Adrenal gland (tissue), 9 donors: ENCODE measurements at regions not wholly inside any gene's neighbourhood (a gene's known extent, or its start where the extent isn't known, plus 50 kb on each side); places are given as distances from the start of the nearest gene placed in this dataset.

Experiments used
- DNase-seq, 7 donors: peaks; one replicate each; pipeline ENCODE4 v3.0.0-alpha.2; 2019 to 2020
- H3K27ac ChIP-seq, 5 donors: fragments of 200-600 bp; sonication (generic) in 4 of 5; 1 replicate in 3 of 5; 2 replicates in 2 of 5; pipeline versions ENCODE4 v1.5.1 to v1.8.0; 2016 to 2020; ENCODE audit warnings: mild to moderate bottlenecking in 1 of 5
- H3K27me3 ChIP-seq: fragments of 200-600 bp; 2 replicates; pipeline ENCODE4 v1.8.0; 2021
- H3K36me3 ChIP-seq, 2 donors: fragments of 200-600 bp; replicated peaks in 1 of 2; 1 replicate in 1 of 2; 2 replicates in 1 of 2; pipeline versions ENCODE4 v1.5.1 to v1.8.0; 2018 to 2022
- H3K4me1 ChIP-seq, 2 donors: fragments of 200-600 bp; replicated peaks in 1 of 2; 1 replicate in 1 of 2; 2 replicates in 1 of 2; pipeline versions ENCODE4 v1.5.1 to v1.8.0; 2018 to 2021
- H3K4me3 ChIP-seq, 4 donors: fragments of 200-600 bp; sonication (generic) in 3 of 4; one replicate each; pipeline ENCODE4 v1.5.1; 2016 to 2018
- H3K9me3 ChIP-seq, 3 donors: fragments of 200-600 bp; sonication (generic) in 1 of 3; replicated peaks in 1 of 3; 1 replicate in 2 of 3; 2 replicates in 1 of 3; pipeline versions ENCODE4 v1.5.1 to v1.8.0; 2016 to 2021
- CTCF ChIP-seq, 6 experiments: fragments of 450-650 bp in 4 of 6; fragments of 200-600 bp in 2 of 6; sonication (generic) in 1 of 6; IDR thresholded peaks; 1 replicate in 5 of 6; 2 replicates in 1 of 6; pipeline versions ENCODE4 v1.5.1 to v1.8.0; 2016 to 2021; ENCODE audit warnings: antibody characterized with exemption in 6 of 6, mild to moderate bottlenecking in 2 of 6, moderate library complexity in 1 of 6
- POLR2A ChIP-seq, 2 donors: fragments of 450-650 bp; IDR thresholded peaks; one replicate each; pipeline ENCODE4 v1.6.1; 2017; ENCODE audit warnings: antibody characterized with exemption in 2 of 2, mild to moderate bottlenecking in 2 of 2, moderate library complexity in 1 of 2
- WGBS, 4 donors: extraction: QIAGEN DNeasy Blood & Tissue Kit in 2 of 4; methylation state at CpG; one replicate each; pipeline versions ENCODE4 v1.1.5 to v1.1.7; 2013 to 2017; 5-methylcytosine and 5-hydroxymethylcytosine counted together
- intact Hi-C, 2 donors: fragments of 100-400 bp; cut with DNase I; formaldehyde crosslinking; loops; one replicate each; pipeline versions ENCODE4 v1.14.1 to v1.15.0; 2022 to 2023
- donor health status: healthy with polysubstance abuse.
- donor health status: Bipolar disorder and iron deficiency.
- donor health status: DM: yes; HTN: yes; CAD: no.
- donor health status: DM: no; HTN: no; CAD: no.
- donor health status: DM: no; HTN: no; CAD: no.

- intact Hi-C loops, result no loop called here
- Histone ChIP-seq H3K9me3 (no peaks in the 10 kb centered on the region), H3K36me3 (no peaks in the 10 kb centered on the region), H3K27me3 (no peaks in the 10 kb centered on the region), H3K4me3 (no peak overlapping the region), H3K4me1 (peaks cover 0 to 3% of the 10 kb centered on the region in 2 donors), H3K27ac (no peak overlapping the region)
- DNase-seq, result no peak
- no peak for TF ChIP-seq CTCF (IDR thresholded peaks at IDR 0.05)
- no peak for TF ChIP-seq POLR2A (IDR thresholded peaks at IDR 0.05)
These were observed 343.6 kb upstream of the AUTS2 start for GRCh38 chr7:69254643-69255042.

- peaks cover 0 to 3% of the 10 kb centered on the region in 2 donors for H3K4me1 ChIP-seq
- no peak for TF ChIP-seq POLR2A (IDR thresholded peaks at IDR 0.05)
- TF ChIP-seq CTCF (IDR thresholded peaks at IDR 0.05), result no peak
- peak overlapping the region in 1 of 5 donors; percentile 69 for H3K27ac ChIP-seq
- H3K27me3 ChIP-seq, result no peaks in the 10 kb centered on the region
- intact Hi-C loops, result no loop called here
- WGBS, 4 donors, result 53 to 83% (median 68%) methylated on average over 7 to 12 of the region's 12 CpGs
- H3K9me3 ChIP-seq, result no peaks in the 10 kb centered on the region
- peak; percentile 30 to 77 (median 71) for DNase-seq
- H3K4me3 ChIP-seq, result no peak overlapping the region
- no peaks in the 10 kb centered on the region for H3K36me3 ChIP-seq
These were observed 341.6 kb upstream of the AUTS2 start for GRCh38 chr7:69256634-69257081.

DNA sequence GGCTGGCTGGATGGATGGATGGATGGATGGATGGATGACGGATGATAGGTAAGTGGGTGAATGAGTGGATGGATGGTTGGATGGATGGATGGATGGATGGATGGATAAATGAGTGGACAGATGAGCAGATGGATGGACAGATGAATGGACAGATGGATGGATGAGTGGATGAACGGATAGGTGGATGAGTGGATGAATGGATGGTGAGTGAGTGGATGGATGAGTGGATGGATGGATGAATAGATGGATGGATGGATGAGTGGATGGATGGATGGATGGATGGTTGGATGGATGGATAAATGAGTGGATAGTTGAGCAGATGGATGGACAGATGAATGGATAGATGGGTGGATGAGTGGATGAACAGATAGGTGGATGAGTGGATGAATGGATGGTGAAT lies 340.7 kb upstream of the AUTS2 start:
- H3K27ac ChIP-seq, result no peak overlapping the region
- H3K27me3 ChIP-seq, result no peaks in the 10 kb centered on the region
- H3K36me3 ChIP-seq, result no peaks in the 10 kb centered on the region
- WGBS, 4 donors, result 76 to 91% (median 80%) methylated on average over 2 of the region's 2 CpGs
- peaks cover 0 to 3% of the 10 kb centered on the region in 2 donors for H3K4me1 ChIP-seq
- TF ChIP-seq POLR2A (IDR thresholded peaks at IDR 0.05) (no peak), CTCF (IDR thresholded peaks at IDR 0.05) (no peak)
- H3K9me3 ChIP-seq, result no peaks in the 10 kb centered on the region
- intact Hi-C loops, result no loop called here
- no peak for DNase-seq
- H3K4me3 ChIP-seq, result no peak overlapping the region

GRCh38 chr7:69259445-69259844 lies 338.8 kb upstream of the AUTS2 start:
- Histone ChIP-seq H3K4me1 (peaks cover 0 to 3% of the 10 kb centered on the region in 2 donors), H3K9me3 (no peaks in the 10 kb centered on the region), H3K36me3 (no peaks in the 10 kb centered on the region), H3K4me3 (no peak overlapping the region), H3K27me3 (no peaks in the 10 kb centered on the region), H3K27ac (no peak overlapping the region)
- WGBS, 4 donors, result 71 to 78% (median 74%) methylated on average over 2 of the region's 2 CpGs
- no peak for DNase-seq
- intact Hi-C loops, result no loop called here
- TF ChIP-seq CTCF (IDR thresholded peaks at IDR 0.05) (no peak), POLR2A (IDR thresholded peaks at IDR 0.05) (no peak)
